ENCODE measurements at regions not wholly inside any gene's neighbourhood (a gene's known extent, or its start where the extent isn't known, plus 50 kb on each side); places are given as distances from the start of the nearest gene placed in this dataset.

DNA sequence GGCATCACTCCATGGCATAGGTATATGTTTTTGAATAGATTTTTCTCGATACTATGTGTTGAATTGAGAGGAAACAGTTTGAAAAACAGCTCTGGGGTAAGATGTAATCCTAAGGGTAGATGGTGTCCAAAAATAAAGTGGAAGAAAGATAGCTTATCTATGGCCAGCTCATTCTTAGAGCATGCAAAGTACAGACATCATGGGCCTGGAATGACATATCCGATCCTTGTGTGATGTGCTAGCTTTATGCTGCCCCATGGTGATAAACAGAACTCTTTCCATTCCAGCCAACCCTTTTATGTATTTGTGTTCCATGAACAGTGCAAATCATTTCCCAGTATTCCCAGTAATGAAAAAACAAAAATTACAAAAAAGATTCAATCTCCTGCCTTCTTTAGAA, 390.2 kb upstream of the NXPH2 start:
- no peaks in the 10 kb centered on the region for H3K9me1 ChIP-seq (ENCODE audit: control insufficient read depth, extremely low read depth, insufficient read depth, low read length)
- TF ChIP-seq, protein P1, sequence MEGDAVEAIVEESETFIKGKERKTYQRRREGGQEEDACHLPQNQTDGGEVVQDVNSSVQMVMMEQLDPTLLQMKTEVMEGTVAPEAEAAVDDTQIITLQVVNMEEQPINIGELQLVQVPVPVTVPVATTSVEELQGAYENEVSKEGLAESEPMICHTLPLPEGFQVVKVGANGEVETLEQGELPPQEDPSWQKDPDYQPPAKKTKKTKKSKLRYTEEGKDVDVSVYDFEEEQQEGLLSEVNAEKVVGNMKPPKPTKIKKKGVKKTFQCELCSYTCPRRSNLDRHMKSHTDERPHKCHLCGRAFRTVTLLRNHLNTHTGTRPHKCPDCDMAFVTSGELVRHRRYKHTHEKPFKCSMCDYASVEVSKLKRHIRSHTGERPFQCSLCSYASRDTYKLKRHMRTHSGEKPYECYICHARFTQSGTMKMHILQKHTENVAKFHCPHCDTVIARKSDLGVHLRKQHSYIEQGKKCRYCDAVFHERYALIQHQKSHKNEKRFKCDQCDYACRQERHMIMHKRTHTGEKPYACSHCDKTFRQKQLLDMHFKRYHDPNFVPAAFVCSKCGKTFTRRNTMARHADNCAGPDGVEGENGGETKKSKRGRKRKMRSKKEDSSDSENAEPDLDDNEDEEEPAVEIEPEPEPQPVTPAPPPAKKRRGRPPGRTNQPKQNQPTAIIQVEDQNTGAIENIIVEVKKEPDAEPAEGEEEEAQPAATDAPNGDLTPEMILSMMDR (optimal IDR thresholded peaks at IDR 0.05 in 1 of 3, IDR thresholded peaks at IDR 0.05 in 1 of 3, conservative IDR thresholded peaks at IDR 0.05 in 1 of 3; ENCODE audit: extremely low read depth in 1 of 3, insufficient read depth in 2 of 3, low read length in 3 of 3): no peak
- TF ChIP-seq EZH2 (IDR thresholded peaks at IDR 0.05; ENCODE audit: low read length): no peak
- no peak overlapping the region for H3K4me2 ChIP-seq (ENCODE audit: control insufficient read depth, extremely low read depth, insufficient read depth, low read depth, low read length)
- H3K9ac ChIP-seq (ENCODE audit: control insufficient read depth, extremely low read depth, insufficient read depth, low read length): no peak overlapping the region
- no peaks in the 10 kb centered on the region for H3K79me2 ChIP-seq (ENCODE audit: control insufficient read depth, insufficient read depth, low read length)
- no peaks in the 10 kb centered on the region for H4K20me1 ChIP-seq (ENCODE audit: control insufficient read depth, extremely low read depth, insufficient read depth, low read length)
- H3K4me3 ChIP-seq (ENCODE audit: control insufficient read depth in 2 of 3, extremely low read depth in 1 of 3, insufficient read depth in 2 of 3, low read depth in 1 of 3, low read length in 3 of 3): no peak overlapping the region
- no peaks in the 10 kb centered on the region for H3K36me3 ChIP-seq (ENCODE audit: control insufficient read depth in 2 of 2, extremely low read depth in 1 of 2, insufficient read depth in 2 of 2, low read length in 2 of 2)
- no peaks in the 10 kb centered on the region for H3K27me3 ChIP-seq (ENCODE audit: control insufficient read depth, extremely low read depth, insufficient read depth, low read length)
- H3K4me1 ChIP-seq (ENCODE audit: control insufficient read depth, extremely low read depth, insufficient read depth, low read length): no peaks in the 10 kb centered on the region
- no peak overlapping the region for H2AFZ ChIP-seq (ENCODE audit: control insufficient read depth, low read length)
- no peaks in the 10 kb centered on the region for H3K9me3 ChIP-seq (ENCODE audit: control insufficient read depth, low read depth, low read length)
- no peak for FAIRE-seq
- H3K27ac ChIP-seq (ENCODE audit: control insufficient read depth, insufficient read depth, low read length): no peak overlapping the region
- DNase-seq (ENCODE audit: low read depth, low spot score): no peak
- dilution Hi-C loops (cut with MboI; ENCODE audit: extremely low pct_ligation_motif_present, low sequenced_read_pairs): no loop called here

DNA sequence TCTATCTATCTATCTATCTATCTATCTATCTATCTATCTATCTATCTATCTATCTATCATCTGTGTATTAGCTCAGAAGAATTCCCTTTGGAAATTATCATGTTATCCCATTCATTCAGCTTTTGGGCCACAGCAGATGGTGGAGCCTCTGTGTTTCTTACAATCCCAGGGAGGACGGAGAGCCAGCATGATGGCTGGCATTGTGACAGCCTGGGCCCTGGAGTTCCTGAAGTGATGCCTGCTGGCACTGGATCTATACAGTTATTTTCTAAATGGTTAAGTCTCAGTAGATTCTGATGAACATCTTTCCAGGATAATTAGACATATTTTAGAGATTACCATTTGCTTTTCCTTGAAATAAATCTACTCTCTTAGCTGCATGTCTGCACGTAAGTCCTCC, 385.4 kb upstream of the NXPH2 start:
- dilution Hi-C loops (cut with MboI; ENCODE audit: extremely low pct_ligation_motif_present, low sequenced_read_pairs): no loop called here
- no peak for TF ChIP-seq EZH2 (IDR thresholded peaks at IDR 0.05; ENCODE audit: low read length)
- TF ChIP-seq, protein P1 (optimal IDR thresholded peaks at IDR 0.05 in 1 of 3, IDR thresholded peaks at IDR 0.05 in 1 of 3, conservative IDR thresholded peaks at IDR 0.05 in 1 of 3; ENCODE audit: extremely low read depth in 1 of 3, insufficient read depth in 2 of 3, low read length in 3 of 3): no peak
- Histone ChIP-seq H3K79me2 (ENCODE audit: control insufficient read depth, insufficient read depth, low read length) (no peaks in the 10 kb centered on the region), H3K9ac (ENCODE audit: control insufficient read depth, extremely low read depth, insufficient read depth, low read length) (no peak overlapping the region), H3K4me3 (ENCODE audit: control insufficient read depth in 2 of 3, extremely low read depth in 1 of 3, insufficient read depth in 2 of 3, low read depth in 1 of 3, low read length in 3 of 3) (no peak overlapping the region), H2AFZ (ENCODE audit: control insufficient read depth, low read length) (no peak overlapping the region), H4K20me1 (ENCODE audit: control insufficient read depth, extremely low read depth, insufficient read depth, low read length) (no peaks in the 10 kb centered on the region), H3K4me1 (ENCODE audit: control insufficient read depth, extremely low read depth, insufficient read depth, low read length) (no peaks in the 10 kb centered on the region), H3K9me1 (ENCODE audit: control insufficient read depth, extremely low read depth, insufficient read depth, low read length) (no peaks in the 10 kb centered on the region), H3K36me3 (ENCODE audit: control insufficient read depth in 2 of 2, extremely low read depth in 1 of 2, insufficient read depth in 2 of 2, low read length in 2 of 2) (no peaks in the 10 kb centered on the region), H3K27ac (ENCODE audit: control insufficient read depth, insufficient read depth, low read length) (no peak overlapping the region), H3K4me2 (ENCODE audit: control insufficient read depth, extremely low read depth, insufficient read depth, low read depth, low read length) (no peak overlapping the region), H3K9me3 (ENCODE audit: control insufficient read depth, low read depth, low read length) (no peaks in the 10 kb centered on the region), H3K27me3 (ENCODE audit: control insufficient read depth, extremely low read depth, insufficient read depth, low read length) (no peaks in the 10 kb centered on the region)
- no peak for DNase-seq (ENCODE audit: low read depth, low spot score)
- no peak for FAIRE-seq
